Prostate gland (tissue), 2 donors: ENCODE measurements at regions not wholly inside any gene's neighbourhood (a gene's known extent, or its start where the extent isn't known, plus 50 kb on each side); places are given as distances from the start of the nearest gene placed in this dataset.

Experiments
- DNase-seq: peaks from one replicate; pipeline ENCODE4 v3.0.0-alpha.2; 2019; ENCODE audit warnings: low spot score
- H3K27ac ChIP-seq, 2 donors: fragments of 200-600 bp; sonication (generic); 2 replicates each; pipeline ENCODE4 v1.5.1; 2017 to 2019
- H3K27me3 ChIP-seq: fragments of 200-600 bp; sonication (generic); replicated peaks from 2 replicates; pipeline ENCODE4 v1.5.1; 2019; ENCODE audit not compliant: insufficient read depth
- H3K36me3 ChIP-seq, 2 donors: fragments of 200-600 bp; sonication (generic); 1 replicate in 1 of 2; 2 replicates in 1 of 2; pipeline versions ENCODE4 v1.5.1 to v1.8.1; 2017 to 2019
- H3K4me1 ChIP-seq: fragments of 200-600 bp; sonication (generic); replicated peaks from 2 replicates; pipeline ENCODE4 v1.5.1; 2019
- H3K4me3 ChIP-seq, 2 donors: fragments of 200-600 bp; sonication (generic); 2 replicates each; pipeline ENCODE4 v1.5.1; 2017 to 2019
- H3K9me3 ChIP-seq: fragments of 200-600 bp; sonication (generic); 2 replicates; pipeline ENCODE4 v1.5.1; 2017
- CTCF ChIP-seq, 4 experiments: fragments of 200-600 bp in 2 of 4; fragments of 450-650 bp in 2 of 4; sonication (generic) in 2 of 4; IDR thresholded peaks; 1 replicate in 3 of 4; 2 replicates in 1 of 4; pipeline ENCODE4 v1.5.1; 2016 to 2019; ENCODE audit warnings: antibody characterized with exemption in 4 of 4, mild to moderate bottlenecking in 2 of 4, moderate library complexity in 2 of 4
- POLR2A ChIP-seq: fragments of 450-650 bp; IDR thresholded peaks from one replicate; pipeline ENCODE4 v1.6.1; 2016; ENCODE audit warnings: antibody characterized with exemption, mild to moderate bottlenecking
- POLR2AphosphoS5 ChIP-seq: sonication (generic); formaldehyde crosslinking; IDR thresholded peaks from one replicate; pipeline ENCODE4 v1.6.1; 2017; ENCODE audit warnings: antibody characterized with exemption
- WGBS: methylation state at CpG from one replicate; pipeline ENCODE4 v1.1.5; 2018; 5-methylcytosine and 5-hydroxymethylcytosine counted together
- intact Hi-C: fragments of 100-400 bp; cut with DNase I; formaldehyde crosslinking; loops from one replicate; pipeline ENCODE4 v1.14.2; 2022

GRCh38 chr11:24142062-24142461 is 354.8 kb upstream of the LUZP2 start:
- Histone ChIP-seq H3K27ac (no peak overlapping the region), H3K4me1 (no peaks in the 10 kb centered on the region), H3K27me3 (no peaks in the 10 kb centered on the region), H3K36me3 (no peaks in the 10 kb centered on the region), H3K4me3 (no peak overlapping the region), H3K9me3 (no peaks in the 10 kb centered on the region)
- TF ChIP-seq CTCF (IDR thresholded peaks at IDR 0.05) (no peak), POLR2A (no peak), POLR2AphosphoS5 (no peak)
- 82% methylated on average over 4 of the region's 4 CpGs for WGBS
- DNase-seq: no peak
- intact Hi-C loops: no loop called here

GRCh38 chr11:24145411-24145810 is 351.4 kb upstream of the LUZP2 start:
- no peaks in the 10 kb centered on the region for H3K36me3 ChIP-seq
- 65% methylated on average over 5 of the region's 5 CpGs for WGBS

DNA sequence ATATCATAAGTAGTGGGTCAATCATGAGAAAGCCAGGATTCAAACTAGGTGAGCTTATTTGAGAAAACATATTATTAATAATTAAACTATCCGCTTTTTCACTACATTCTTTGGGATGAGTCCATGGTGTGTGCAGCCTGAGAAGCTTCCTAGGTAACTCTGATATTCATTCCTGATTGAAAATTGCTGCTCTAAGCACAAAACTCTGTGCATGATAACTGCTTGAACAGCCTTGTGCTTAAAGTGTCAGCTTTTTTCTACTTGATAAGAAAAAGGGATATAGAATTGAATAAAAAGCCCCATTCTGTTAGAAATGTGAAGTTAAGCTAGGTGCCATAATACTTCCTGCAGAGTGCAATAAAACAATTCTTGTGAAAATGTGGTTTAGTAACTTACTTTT is 343.5 kb upstream of the LUZP2 start:
- no peaks in the 10 kb centered on the region for H3K9me3 ChIP-seq
- intact Hi-C loops: no loop called here
- H3K4me3 ChIP-seq: no peak overlapping the region
- no peaks in the 10 kb centered on the region for H3K4me1 ChIP-seq
- no peak for DNase-seq
- H3K27ac ChIP-seq: no peak overlapping the region
- H3K36me3 ChIP-seq: no peaks in the 10 kb centered on the region
- H3K27me3 ChIP-seq: no peaks in the 10 kb centered on the region
- 82% methylated on average over 1 of the region's 1 CpG for WGBS
- TF ChIP-seq POLR2A (no peak), CTCF (IDR thresholded peaks at IDR 0.05) (no peak), POLR2AphosphoS5 (no peak)

More at GRCh38 chr11:24145411-24145810, 351.4 kb upstream of the LUZP2 start:
- DNase-seq: no peak
- no peaks in the 10 kb centered on the region for H3K9me3 ChIP-seq
- intact Hi-C loops: no loop called here
- no peak for TF ChIP-seq POLR2A
- TF ChIP-seq CTCF (IDR thresholded peaks at IDR 0.05): no peak
- no peak for TF ChIP-seq POLR2AphosphoS5
- H3K27ac ChIP-seq: no peak overlapping the region
- H3K27me3 ChIP-seq: no peaks in the 10 kb centered on the region
- no peaks in the 10 kb centered on the region for H3K4me1 ChIP-seq
- H3K4me3 ChIP-seq: no peak overlapping the region

DNA sequence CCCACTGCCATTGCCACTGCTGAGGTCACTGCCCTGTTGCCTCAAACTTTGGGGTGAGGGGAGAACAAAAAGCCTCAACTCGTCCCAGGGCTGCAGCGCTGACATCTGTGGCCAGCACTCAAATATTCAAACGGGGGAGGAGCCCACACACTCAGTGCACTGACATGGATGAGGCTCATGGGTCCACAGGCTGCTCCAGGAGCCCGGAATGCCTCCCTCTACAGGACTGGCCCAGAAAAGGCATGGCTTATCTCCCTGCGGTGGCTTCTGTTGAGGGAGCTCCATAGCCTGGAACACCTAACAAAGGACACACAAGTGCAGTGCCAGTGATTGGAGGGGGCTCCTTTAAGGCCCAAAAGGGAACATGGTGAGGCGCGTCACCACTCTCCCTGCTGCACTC is 341.1 kb upstream of the LUZP2 start:
- TF ChIP-seq CTCF (IDR thresholded peaks at IDR 0.05): no peak
- TF ChIP-seq POLR2AphosphoS5: no peak
- no peak for TF ChIP-seq POLR2A
- DNase-seq: no peak
- Histone ChIP-seq H3K4me3 (no peak overlapping the region), H3K27ac (no peak overlapping the region), H3K9me3 (no peaks in the 10 kb centered on the region), H3K4me1 (no peaks in the 10 kb centered on the region), H3K36me3 (no peaks in the 10 kb centered on the region), H3K27me3 (no peaks in the 10 kb centered on the region)
- 82% methylated on average over 7 of the region's 7 CpGs for WGBS
- intact Hi-C loops: no loop called here

DNA sequence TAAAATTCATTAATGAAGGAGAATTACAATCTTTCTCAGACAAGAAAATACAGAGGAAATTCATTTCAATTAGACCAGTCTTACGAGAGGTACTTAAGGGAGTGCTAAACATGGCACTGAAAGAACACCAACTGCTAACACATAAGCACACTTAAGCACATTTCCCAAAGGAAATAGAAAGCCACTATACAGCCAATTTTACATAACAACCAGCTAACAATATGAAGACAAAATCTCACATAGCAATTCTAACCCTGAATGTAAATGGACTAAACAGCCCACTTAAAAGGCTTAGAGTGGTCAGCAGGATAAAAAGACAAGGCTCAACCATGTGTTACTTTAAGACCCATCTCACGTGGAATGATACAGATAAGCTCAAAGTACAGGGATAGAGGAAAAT is 339.5 kb upstream of the LUZP2 start:
- intact Hi-C loops: no loop called here
- DNase-seq: no peak
- WGBS: 68% methylated on average over 2 of the region's 2 CpGs
- TF ChIP-seq POLR2AphosphoS5 (no peak), POLR2A (no peak), CTCF (IDR thresholded peaks at IDR 0.05) (no peak)
- Histone ChIP-seq H3K36me3 (no peaks in the 10 kb centered on the region), H3K27ac (no peak overlapping the region), H3K4me3 (no peak overlapping the region), H3K4me1 (no peaks in the 10 kb centered on the region), H3K27me3 (no peaks in the 10 kb centered on the region), H3K9me3 (no peaks in the 10 kb centered on the region)
